HEK293T (cell line): ENCODE measurements at regions not wholly inside any gene's neighbourhood (a gene's known extent, or its start where the extent isn't known, plus 50 kb on each side); places are given as distances from the start of the nearest gene placed in this dataset.

ENCODE experiments used
- CTCF ChIA-PET: fragments of 350-600 bp; formaldehyde crosslinking; extraction: SDS; loops from one replicate; lab custom pipeline; 2021; ENCODE audit warnings: antibody characterized with exemption, inconsistent platforms; lab: Yijun Ruan, JAX
- POLR2A ChIA-PET: fragments of 350-600 bp; formaldehyde crosslinking; extraction: SDS; loops from one replicate; lab custom pipeline; 2020; ENCODE audit warnings: antibody characterized with exemption, inconsistent platforms; lab: Yijun Ruan, JAX
- DNase-seq: peaks from one replicate; pipeline ENCODE4 v3.0.0; 2012; ENCODE audit warnings: mixed read lengths; ENCODE audit errors: extremely low spot score
- ARNT ChIP-seq: fragments of 450-650 bp; IDR thresholded peaks from 2 replicates; pipeline ENCODE4 v1.6.1; 2017; ENCODE audit warnings: mild to moderate bottlenecking
- BHLHE40 ChIP-seq: fragments of 450-650 bp; IDR thresholded peaks from 2 replicates; pipeline ENCODE4 v1.6.1; 2016; ENCODE audit warnings: mild to moderate bottlenecking, moderate library complexity, borderline replicate concordance
- CTBP1 ChIP-seq: fragments of 450-650 bp; IDR thresholded peaks from 2 replicates; pipeline ENCODE4 v1.6.1; 2016; ENCODE audit warnings: borderline replicate concordance
- ELF4 ChIP-seq: fragments of 450-650 bp; IDR thresholded peaks from 2 replicates; pipeline ENCODE4 v1.6.1; 2017; ENCODE audit warnings: antibody characterized with exemption
- FOXA1 ChIP-seq: fragments of 450-650 bp; IDR thresholded peaks from 2 replicates; pipeline ENCODE4 v1.6.1; 2016; ENCODE audit warnings: mild to moderate bottlenecking
- FOXK2 ChIP-seq: fragments of 450-650 bp; IDR thresholded peaks from 2 replicates; pipeline ENCODE4 v1.6.1; 2016; ENCODE audit warnings: mild to moderate bottlenecking
- FOXM1 ChIP-seq: fragments of 450-650 bp; IDR thresholded peaks from 2 replicates; pipeline ENCODE4 v1.6.1; 2017; ENCODE audit warnings: mild to moderate bottlenecking, borderline replicate concordance
- HDGF ChIP-seq: fragments of 450-650 bp; IDR thresholded peaks from 2 replicates; pipeline ENCODE4 v1.6.1; 2017; ENCODE audit warnings: antibody characterized with exemption, borderline replicate concordance
- L3MBTL2 ChIP-seq: fragments of 450-650 bp; conservative IDR thresholded peaks from 2 replicates; pipeline ENCODE4 v1.6.1; 2016; ENCODE audit warnings: mild to moderate bottlenecking
- LEF1 ChIP-seq: fragments of 450-650 bp; IDR thresholded peaks from 2 replicates; pipeline ENCODE4 v1.6.1; 2017; ENCODE audit warnings: mild to moderate bottlenecking, borderline replicate concordance
- NFRKB ChIP-seq: fragments of 450-650 bp; IDR thresholded peaks from 2 replicates; pipeline ENCODE4 v1.6.1; 2016; ENCODE audit warnings: mild to moderate bottlenecking, moderate library complexity
- SP1 ChIP-seq: fragments of 450-650 bp; IDR thresholded peaks from 2 replicates; pipeline ENCODE4 v1.6.1; 2017
- SUZ12 ChIP-seq: fragments of 450-650 bp; IDR thresholded peaks from 2 replicates; pipeline ENCODE4 v1.6.1; 2016; ENCODE audit warnings: mild to moderate bottlenecking
- TARDBP ChIP-seq: fragments of 450-650 bp; IDR thresholded peaks from 2 replicates; pipeline ENCODE4 v1.6.1; 2016
- ZNF384 ChIP-seq: fragments of 450-650 bp; IDR thresholded peaks from 2 replicates; pipeline ENCODE4 v1.6.1; 2016
- TF ChIP-seq, protein P1 (sequence below): fragments of 450-650 bp; IDR thresholded peaks from 2 replicates; pipeline ENCODE4 v1.6.1; 2016

DNA sequence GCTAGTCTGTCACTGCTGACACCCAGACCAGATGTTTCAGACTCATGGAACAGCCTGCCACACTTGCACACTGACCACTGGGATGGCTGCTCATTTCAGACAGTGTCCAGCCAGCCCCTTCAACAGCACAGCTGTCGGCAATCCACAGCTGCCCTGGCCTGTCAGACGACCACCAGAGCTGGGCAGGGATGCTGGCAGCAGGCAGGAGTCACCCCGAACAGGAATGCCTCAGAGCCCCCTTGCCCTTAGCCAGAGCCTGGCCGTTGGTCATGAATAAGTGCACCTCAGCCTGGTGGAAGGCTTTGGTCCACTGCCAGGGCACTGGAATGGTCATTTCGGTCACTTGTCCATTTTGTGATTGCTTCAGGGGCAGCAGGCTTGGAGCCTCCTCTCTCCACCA is 149.6 kb upstream of the TCERG1L start:
- POLR2A ChIA-PET = no interaction called here
- DNase-seq = no peak
- CTCF ChIA-PET = no interaction called here
- TF ChIP-seq LEF1 (no peak), FOXA1 (no peak), SUZ12 (no peak), BHLHE40 (no peak), L3MBTL2 (no peak), ARNT (no peak), FOXK2 (no peak), ELF4 (no peak), HDGF (no peak), TARDBP (no peak), CTBP1 (no peak), ZNF384 (no peak), NFRKB (no peak), SP1 (no peak), FOXM1 (no peak)
- TF ChIP-seq, protein P1, sequence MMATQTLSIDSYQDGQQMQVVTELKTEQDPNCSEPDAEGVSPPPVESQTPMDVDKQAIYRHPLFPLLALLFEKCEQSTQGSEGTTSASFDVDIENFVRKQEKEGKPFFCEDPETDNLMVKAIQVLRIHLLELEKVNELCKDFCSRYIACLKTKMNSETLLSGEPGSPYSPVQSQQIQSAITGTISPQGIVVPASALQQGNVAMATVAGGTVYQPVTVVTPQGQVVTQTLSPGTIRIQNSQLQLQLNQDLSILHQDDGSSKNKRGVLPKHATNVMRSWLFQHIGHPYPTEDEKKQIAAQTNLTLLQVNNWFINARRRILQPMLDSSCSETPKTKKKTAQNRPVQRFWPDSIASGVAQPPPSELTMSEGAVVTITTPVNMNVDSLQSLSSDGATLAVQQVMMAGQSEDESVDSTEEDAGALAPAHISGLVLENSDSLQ = no peak

DNA sequence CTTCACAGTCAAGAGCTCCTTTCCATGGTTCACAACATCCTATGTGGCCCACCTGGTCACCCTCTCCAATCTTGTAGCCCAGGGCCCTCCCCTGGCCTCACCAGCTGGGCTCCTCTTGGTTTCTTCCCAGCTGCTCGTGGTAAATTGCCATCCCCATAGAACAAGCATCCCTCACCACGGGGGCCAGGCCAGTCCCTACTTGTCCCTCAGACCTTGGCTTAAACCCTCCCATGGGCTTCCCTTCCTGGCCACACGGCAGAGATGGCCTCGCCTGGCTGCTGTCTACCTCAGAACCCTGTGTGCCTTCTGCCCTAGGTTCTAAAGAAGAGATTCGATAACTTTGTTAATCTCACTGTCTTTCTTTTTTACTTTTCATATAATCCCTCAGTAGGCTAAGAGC is 153.3 kb upstream of the TCERG1L start:
- TF ChIP-seq ZNF384 (no peak), FOXK2 (no peak), L3MBTL2 (no peak), CTBP1 (no peak), TARDBP (no peak), LEF1 (no peak), FOXM1 (no peak), NFRKB (no peak), BHLHE40 (no peak), HDGF (no peak), SP1 (no peak), ARNT (no peak), ELF4 (no peak), FOXA1 (no peak), SUZ12 (no peak)
- TF ChIP-seq, protein P1 = no peak
- ChIA-PET POLR2A (no interaction called here), CTCF (no interaction called here)

DNA sequence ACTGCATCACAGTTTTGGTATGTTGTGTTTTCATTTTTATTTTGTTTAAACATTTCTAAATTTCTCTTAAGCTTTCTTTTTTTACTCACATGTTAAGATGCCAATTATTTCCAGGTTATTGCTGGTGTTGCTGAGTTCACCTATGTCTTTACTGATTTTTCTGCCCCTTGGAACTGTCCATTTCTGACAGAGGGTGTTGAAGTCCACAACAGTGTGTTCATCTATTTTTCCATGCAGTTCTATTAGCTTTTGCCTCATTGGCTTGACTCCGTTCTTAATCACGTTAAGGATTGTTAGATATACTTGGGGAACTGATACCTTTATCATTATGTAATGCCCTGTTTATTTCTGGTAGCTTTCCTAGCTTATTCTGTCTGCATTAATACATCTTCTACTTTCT is 158.0 kb upstream of the TCERG1L start:
- no peak for DNase-seq
- POLR2A ChIA-PET = no interaction called here
- CTCF ChIA-PET = no interaction called here
- no peak for TF ChIP-seq SP1
- TF ChIP-seq FOXA1 = no peak
- no peak for TF ChIP-seq SUZ12
- TF ChIP-seq ARNT = no peak
- TF ChIP-seq ZNF384 = no peak
- no peak for TF ChIP-seq LEF1
- no peak for TF ChIP-seq TARDBP
- TF ChIP-seq, protein P1 = no peak
- TF ChIP-seq CTBP1 = no peak
- no peak for TF ChIP-seq FOXM1
- no peak for TF ChIP-seq L3MBTL2
- no peak for TF ChIP-seq NFRKB

More for the DNA sequence above, 153.3 kb upstream of the TCERG1L start:
- no peak for DNase-seq

DNA sequence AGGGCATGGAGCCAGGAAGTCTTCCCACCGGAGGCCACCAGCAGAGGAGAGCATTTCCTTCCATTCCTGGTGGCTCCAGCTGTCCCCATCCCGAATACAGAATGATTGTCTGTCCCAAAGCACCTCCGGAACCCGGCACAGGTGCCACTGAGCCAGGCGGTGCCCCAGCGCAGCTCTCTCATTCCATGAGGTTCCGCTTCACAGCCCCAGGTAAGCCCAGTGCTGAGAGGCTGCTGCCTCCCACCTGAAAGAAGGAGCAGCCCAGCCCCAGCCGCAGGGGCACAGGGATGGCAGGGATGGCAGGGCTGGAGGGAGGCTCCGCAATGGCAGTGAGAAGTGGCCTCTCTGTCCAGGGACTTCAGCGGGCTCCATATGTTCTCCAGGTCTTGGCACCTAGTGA is 162.1 kb upstream of the TCERG1L start:
- ChIA-PET POLR2A (no interaction called here), CTCF (no interaction called here)
- DNase-seq = no peak
- TF ChIP-seq NFRKB = no peak
- TF ChIP-seq ELF4 = no peak
- TF ChIP-seq HDGF = no peak
- no peak for TF ChIP-seq SP1
- no peak for TF ChIP-seq ARNT
- no peak for TF ChIP-seq FOXA1
- no peak for TF ChIP-seq ZNF384
- TF ChIP-seq, protein P1 = no peak
- TF ChIP-seq CTBP1 = no peak
- no peak for TF ChIP-seq FOXM1
- no peak for TF ChIP-seq FOXK2

DNA sequence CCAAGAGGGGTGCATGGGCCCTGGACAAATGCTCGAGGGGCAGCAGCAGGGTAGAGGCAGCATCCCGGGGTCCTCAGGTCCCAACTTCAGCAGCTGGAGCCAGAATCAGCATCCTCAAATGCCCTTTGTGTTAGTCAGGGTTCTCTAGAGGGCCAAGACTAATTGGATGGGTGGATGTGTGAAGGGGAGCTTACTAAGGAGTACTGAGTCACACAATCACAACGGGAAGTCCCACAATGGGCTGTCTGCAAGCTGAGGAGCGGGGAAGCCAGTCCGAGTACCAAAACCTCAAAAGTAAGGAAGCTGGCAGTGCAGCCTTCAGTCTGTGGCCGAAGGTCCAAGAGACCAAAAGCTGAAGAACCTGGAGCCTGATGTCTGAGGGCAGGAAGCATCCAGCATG is 162.9 kb upstream of the TCERG1L start:
- DNase-seq = no peak
- CTCF ChIA-PET = no interaction called here
- POLR2A ChIA-PET = no interaction called here
- no peak for TF ChIP-seq FOXK2
- no peak for TF ChIP-seq TARDBP
- no peak for TF ChIP-seq BHLHE40
- no peak for TF ChIP-seq FOXM1
- no peak for TF ChIP-seq ZNF384
- no peak for TF ChIP-seq SP1
- TF ChIP-seq ELF4 = no peak

DNA sequence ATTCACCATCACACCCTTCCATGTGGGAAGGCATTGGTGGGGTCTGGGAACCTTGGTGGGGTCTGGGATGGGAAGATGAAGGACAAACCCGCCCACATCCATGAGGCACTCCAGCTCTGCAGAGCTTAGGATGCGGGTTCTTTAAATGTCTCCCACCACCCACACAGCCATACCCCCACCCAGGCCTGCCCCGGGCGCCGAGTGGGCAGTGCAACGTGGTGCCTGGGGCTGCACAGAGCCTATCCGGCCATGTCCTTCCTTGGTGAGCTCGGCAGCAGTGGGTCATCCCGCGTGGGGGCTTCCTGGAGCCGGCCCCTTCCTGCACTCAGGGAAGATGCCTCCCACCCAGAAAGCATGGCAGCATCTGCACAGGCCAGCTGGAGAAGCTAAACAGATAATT is 163.5 kb upstream of the TCERG1L start:
- ChIA-PET CTCF (no interaction called here), POLR2A (no interaction called here)
- no peak for DNase-seq
- TF ChIP-seq NFRKB = no peak
- TF ChIP-seq FOXK2 = no peak
- TF ChIP-seq LEF1 = no peak
- TF ChIP-seq SUZ12 = no peak
- no peak for TF ChIP-seq ZNF384
- TF ChIP-seq ARNT = no peak
- no peak for TF ChIP-seq SP1
- no peak for TF ChIP-seq ELF4
- no peak for TF ChIP-seq L3MBTL2
- TF ChIP-seq FOXA1 = no peak
- TF ChIP-seq BHLHE40 = no peak
- no peak for TF ChIP-seq HDGF
- no peak for TF ChIP-seq TARDBP
- no peak for TF ChIP-seq FOXM1
- TF ChIP-seq, protein P1 = no peak
- TF ChIP-seq CTBP1 = no peak
